GM21360 (cell line): ENCODE measurements at regions not wholly inside any gene's neighbourhood (a gene's known extent, or its start where the extent isn't known, plus 50 kb on each side); places are given as distances from the start of the nearest gene placed in this dataset.

ENCODE experiments used
- ATAC-seq: cut with Tn5 transposase; IDR thresholded peaks from one replicate; pipeline ENCODE4 v1.9.1; 2021; ENCODE audit warnings: mild to moderate bottlenecking, moderate library complexity; ENCODE audit not compliant: unreplicated experiment

DNA sequence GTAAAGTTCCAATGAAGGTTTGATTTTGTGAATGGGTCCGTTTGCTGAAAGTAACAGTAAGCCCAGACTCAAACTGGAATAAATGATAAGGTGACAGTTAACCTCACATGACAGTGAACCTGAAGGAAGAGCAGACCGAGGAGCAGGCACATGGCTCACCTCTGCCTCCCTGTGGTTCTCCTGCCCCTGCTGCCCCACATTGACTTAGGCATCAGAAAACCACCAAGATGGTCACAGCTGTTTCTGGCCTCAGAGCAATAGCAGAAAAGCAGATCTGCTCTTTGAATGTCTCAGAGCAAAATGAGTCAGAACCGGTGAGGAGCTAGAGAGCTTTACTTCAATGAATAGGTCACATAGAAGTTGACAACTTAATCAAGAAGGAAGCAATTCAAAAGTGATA lies 487.6 kb downstream of the METTL4 start:
- no peak for ATAC-seq

GRCh38 chr18:2086439-2086838 lies 484.9 kb downstream of the METTL4 start:
- no peak for ATAC-seq

DNA sequence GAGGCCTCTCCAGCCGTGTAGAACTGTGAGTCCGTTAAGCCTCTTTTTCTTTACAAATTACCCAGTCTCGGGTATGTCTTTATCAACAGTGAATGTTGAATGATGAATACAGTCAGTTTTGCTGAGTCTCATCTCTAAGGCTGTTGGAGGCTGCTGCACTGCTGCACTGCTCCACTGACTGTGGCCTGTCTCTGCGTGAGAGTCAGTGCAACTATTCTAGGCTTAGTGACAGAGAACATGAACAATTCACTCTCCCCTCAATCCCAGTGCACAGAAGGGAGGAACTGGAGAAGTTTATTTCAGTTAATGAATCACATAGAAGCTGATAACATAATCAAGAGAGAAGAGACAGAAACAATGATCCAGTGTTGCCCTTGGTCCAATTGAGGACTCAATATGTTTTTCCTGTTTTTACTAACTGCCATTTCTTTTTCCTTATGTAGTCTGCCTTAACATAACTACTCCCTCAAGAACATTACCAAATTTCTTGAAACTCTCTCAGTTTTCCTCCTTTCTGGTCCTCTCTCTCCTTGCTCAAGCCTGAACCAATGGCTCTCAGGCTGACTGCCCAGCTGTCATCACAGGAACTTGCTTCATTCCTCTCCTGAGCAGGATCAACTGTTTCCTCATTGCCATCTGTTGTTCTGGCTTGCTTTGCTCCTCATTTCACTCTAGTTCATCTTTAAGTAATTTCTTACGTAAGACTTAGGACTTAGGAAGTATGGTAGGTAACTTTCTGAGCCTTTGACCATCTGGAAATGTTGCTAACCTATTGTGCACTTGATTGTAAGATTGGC lies 483.2 kb downstream of the METTL4 start:
- ATAC-seq, result no peak

GRCh38 chr18:2089396-2089795 lies 481.9 kb downstream of the METTL4 start:
- no peak for ATAC-seq

DNA sequence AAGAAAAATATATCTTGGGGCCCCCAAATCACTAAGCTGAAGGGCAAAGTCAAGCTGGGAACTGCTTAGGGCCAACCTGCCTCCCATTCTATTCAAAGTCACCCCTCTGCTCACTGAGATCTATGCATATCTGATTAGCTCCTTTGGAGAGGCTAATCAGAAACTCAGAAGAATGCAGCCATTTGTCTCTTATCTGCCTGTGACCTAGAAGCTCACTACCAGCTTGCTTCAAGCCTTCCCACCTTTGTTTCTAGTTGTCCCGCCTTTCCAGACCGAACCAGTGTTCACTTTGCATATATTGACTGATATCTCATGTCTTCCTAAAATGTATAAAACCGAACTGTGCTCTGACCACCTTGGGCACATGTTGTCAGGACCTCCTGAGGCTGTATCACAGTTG lies 479.4 kb downstream of the METTL4 start:
- no peak for ATAC-seq

GRCh38 chr18:2096551-2096950 lies 474.8 kb downstream of the METTL4 start:
- no peak for ATAC-seq

GRCh38 chr18:2100694-2101213 lies 470.6 kb downstream of the METTL4 start:
- ATAC-seq, result no peak

GRCh38 chr18:2102022-2102421 lies 469.3 kb downstream of the METTL4 start:
- peak; percentile 52 for ATAC-seq

GRCh38 chr18:2103299-2103698 lies 468.0 kb downstream of the METTL4 start:
- ATAC-seq, result no peak

DNA sequence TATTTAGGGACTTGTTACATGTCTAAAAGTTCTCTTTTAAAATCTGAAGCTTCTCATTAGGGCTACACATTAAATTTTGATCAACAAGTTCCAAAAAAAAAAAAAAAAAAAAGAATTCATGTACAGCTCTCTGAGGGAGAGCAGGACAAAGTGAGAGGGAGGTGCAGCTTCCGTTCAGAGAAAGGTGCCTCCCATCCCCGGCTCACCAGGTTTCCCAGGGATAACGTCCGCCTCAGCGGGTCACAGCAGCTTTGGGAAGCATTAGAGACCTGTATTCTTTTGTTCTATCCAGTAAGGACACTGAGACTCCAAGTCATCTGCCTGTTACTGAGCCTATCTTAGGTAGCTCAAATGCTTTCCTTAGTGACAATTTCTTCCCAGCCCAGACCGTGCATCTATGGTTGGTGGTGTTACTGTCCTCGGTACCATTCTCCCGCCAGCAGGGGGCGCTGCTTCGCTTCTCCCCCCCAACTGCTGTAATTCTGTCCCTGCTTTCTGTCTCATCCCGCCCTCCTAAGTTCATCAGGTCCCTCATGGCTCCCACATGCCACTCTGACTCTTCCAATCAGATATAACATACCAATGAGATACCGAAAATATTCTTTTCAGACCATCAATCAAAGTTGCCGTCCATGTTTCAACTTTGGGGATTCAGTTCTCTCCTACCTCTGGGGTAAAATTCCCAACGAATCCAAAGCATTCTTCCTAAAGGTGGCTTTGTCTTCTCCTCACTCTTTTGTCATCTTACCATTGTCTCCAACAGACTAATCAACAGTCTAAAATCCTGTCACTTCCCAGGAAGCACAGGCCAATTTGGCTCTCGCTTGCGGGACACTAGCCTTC lies 466.5 kb downstream of the METTL4 start:
- peak; percentile 81 for ATAC-seq

DNA sequence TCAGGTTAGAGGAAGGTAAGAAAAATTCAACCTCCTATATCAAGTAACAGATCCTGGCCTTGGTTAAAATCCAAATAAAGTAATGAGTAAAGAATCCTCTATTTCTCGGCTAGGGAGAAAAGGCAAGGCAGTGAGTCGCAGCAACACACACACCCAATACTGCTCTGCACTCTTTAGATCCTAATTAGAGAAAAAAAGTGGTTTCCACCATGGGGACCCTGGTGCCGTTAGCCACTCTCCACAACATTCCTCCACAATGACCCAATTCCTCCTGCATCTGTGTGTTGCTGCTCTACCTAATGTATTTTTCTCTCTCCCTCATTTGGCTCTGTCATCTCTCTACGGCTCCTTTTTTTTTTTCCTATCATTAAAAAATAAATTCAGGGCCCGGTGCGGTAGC lies 462.7 kb downstream of the METTL4 start:
- no peak for ATAC-seq

DNA sequence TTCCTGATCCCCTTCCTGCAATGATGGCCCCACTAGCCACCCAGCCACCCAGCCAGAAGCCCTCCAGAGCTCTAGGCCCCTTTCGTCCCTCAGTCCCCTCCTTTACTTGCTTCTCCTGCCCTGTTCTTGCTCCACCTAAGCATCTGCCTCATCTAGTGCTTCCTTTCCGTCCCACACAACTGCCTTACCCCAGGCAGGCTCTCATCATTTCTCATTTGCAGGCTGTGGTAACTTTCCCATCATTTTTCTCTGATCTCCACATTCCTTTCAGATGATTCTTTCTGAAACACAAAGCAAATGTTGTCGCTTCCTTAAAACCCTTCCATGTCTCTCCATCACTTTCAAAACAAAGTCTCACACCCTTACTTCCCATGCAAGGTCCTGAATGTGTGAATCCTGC lies 459.8 kb downstream of the METTL4 start:
- no peak for ATAC-seq

GRCh38 chr18:2112435-2113045 lies 458.8 kb downstream of the METTL4 start:
- no peak for ATAC-seq

DNA sequence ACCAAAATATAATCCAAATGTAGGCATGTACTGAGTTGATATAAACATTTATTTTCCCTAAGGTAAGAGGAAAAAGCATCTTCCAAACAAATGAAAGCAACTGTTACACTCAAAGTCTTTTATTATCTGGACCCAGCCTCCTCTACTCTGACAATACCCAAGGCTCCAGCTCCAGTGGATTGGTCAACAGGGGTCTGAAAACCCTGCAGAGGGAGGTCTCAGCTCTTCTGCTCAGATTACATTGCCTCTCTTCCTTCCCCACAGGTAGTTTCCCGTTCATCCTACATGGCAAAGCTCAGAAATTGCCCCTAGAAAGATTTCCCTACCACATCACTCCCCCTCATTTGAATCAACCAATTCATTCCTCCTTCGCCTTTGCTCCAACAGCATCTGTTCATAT lies 457.0 kb downstream of the METTL4 start:
- ATAC-seq, result no peak

GRCh38 chr18:2114765-2115164 lies 456.5 kb downstream of the METTL4 start:
- no peak for ATAC-seq

DNA sequence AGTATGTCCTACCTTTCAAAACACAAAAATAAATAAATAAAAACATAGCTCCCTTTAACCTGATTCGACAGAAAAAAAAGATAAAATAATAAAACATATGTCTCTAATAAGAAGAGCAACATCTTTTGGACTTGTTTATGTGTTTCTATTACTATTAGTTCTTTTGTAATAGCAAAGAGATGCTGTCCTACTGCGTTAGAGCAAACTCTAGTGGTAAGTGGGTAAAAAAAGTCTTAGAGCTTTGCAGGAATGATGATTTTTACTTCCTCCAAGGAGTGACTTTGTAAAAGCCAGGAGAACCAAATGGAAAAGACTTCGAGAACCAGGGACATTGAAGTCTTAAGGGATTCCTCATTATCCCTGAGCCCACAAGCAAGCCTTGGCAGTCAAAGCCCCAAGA lies 450.1 kb downstream of the METTL4 start:
- no peak for ATAC-seq

- no peak for ATAC-seq
These were observed 448.2 kb downstream of the METTL4 start for GRCh38 chr18:2123077-2123476.

DNA sequence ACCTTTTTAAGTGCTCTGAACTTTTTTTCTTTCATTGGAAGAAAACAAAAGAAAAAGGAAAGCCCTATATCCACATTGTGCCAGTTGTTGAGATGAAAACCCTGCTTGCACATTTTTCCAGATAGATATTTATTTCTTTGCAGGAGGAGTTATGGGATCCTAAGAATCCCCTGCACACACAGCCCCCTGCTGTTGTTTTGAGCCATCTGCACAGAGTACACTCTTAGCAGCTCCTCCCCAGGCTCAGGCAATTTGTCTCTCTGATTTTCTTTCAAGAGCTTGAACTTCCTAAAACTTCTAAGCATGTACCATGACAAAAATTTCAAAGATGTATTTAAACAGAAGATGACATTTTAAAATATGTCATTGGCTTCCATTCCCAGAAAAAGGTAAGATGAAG lies 436.9 kb downstream of the METTL4 start:
- ATAC-seq, result no peak

- no peak for ATAC-seq
These were observed 436.0 kb downstream of the METTL4 start for GRCh38 chr18:2135309-2135708.

DNA sequence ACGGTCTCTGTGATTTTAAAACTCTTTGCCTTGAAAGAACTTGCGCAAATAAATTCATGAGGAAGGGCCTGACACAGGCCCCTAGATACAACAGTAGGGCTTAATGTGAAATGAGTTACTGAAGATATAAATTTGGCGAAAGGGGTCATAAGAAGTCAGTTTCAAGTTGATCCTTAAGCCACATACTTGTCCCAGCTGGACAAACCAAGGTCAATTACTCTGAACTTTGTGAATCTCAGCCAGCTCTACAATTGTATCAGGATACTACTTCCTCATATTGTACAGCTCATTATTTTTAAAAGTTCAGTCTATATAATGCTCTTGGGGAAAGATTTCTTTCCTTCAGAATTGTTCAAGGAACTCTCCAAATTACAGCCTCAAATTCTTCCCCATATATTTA lies 432.8 kb downstream of the METTL4 start:
- no peak for ATAC-seq

GRCh38 chr18:2139691-2140090 lies 431.6 kb downstream of the METTL4 start:
- no peak for ATAC-seq

GRCh38 chr18:2143636-2144035 lies 427.7 kb downstream of the METTL4 start:
- ATAC-seq, result no peak
